H1 (cell line): ENCODE measurements at regions not wholly inside any gene's neighbourhood (a gene's known extent, or its start where the extent isn't known, plus 50 kb on each side); places are given as distances from the start of the nearest gene placed in this dataset.

Experiments used
- BACH1 ChIP-seq: IDR thresholded peaks from 2 replicates; pipeline ENCODE4 v1.6.1; 2012; ENCODE audit warnings: low read length, improper control_type of control experiment
- BRCA1 ChIP-seq: IDR thresholded peaks from 2 replicates; pipeline ENCODE4 v1.6.1; 2012; ENCODE audit warnings: low read depth, low read length, improper control_type of control experiment
- EZH2 ChIP-seq: fragments of 200-600 bp; sonication (generic); IDR thresholded peaks from 2 replicates; pipeline ENCODE4 v1.7.1; 2012; ENCODE audit warnings: low read depth, mild to moderate bottlenecking, moderate library complexity, low read length, inconsistent platforms; ENCODE audit not compliant: severe bottlenecking
- MAFK ChIP-seq: IDR thresholded peaks from 2 replicates; pipeline ENCODE4 v1.6.1; 2012; ENCODE audit warnings: low read depth, mild to moderate bottlenecking, improper control_type of control experiment, low read length
- POLR2A ChIP-seq, 2 experiments: IDR thresholded peaks; 1 replicate in 1 of 2; 2 replicates in 1 of 2; pipeline ENCODE4 v1.6.1; 2011; ENCODE audit warnings: low read depth in 2 of 2, low read length in 2 of 2, mild to moderate bottlenecking in 2 of 2; ENCODE audit errors: control extremely low read depth in 1 of 2
- SP1 ChIP-seq: IDR thresholded peaks from 2 replicates; pipeline ENCODE4 v1.6.1; 2011; ENCODE audit warnings: low read depth, low read length
- SUZ12 ChIP-seq: fragments of 200-600 bp; sonication (generic); IDR thresholded peaks from 2 replicates; pipeline ENCODE4 v1.6.1; 2012; ENCODE audit warnings: mild to moderate bottlenecking, inconsistent platforms, low read length, moderate library complexity, mixed read lengths
- TAF1 ChIP-seq: IDR thresholded peaks from 2 replicates; pipeline ENCODE4 v1.6.1; 2011; ENCODE audit warnings: mild to moderate bottlenecking, low read depth, low read length
- TEAD4 ChIP-seq: IDR thresholded peaks from 2 replicates; pipeline ENCODE4 v1.6.1; 2012; ENCODE audit warnings: low read depth, low read length, inconsistent platforms, mixed read lengths
- TF ChIP-seq, protein P1 (sequence below), 3 experiments: IDR thresholded peaks; 1 replicate in 2 of 3; 2 replicates in 1 of 3; pipeline versions ENCODE4 v1.5.1 to v1.6.1; 2011; ENCODE audit warnings: low read length in 3 of 3, mild to moderate bottlenecking in 3 of 3, inconsistent platforms in 2 of 3, low read depth in 1 of 3, moderate library complexity in 1 of 3; ENCODE audit not compliant: insufficient read depth in 1 of 3; ENCODE audit errors: control extremely low read depth in 1 of 3

GRCh38 chr11:26043665-26044064, 288.3 kb upstream of the ANO3 start:
- TF ChIP-seq, protein P1, sequence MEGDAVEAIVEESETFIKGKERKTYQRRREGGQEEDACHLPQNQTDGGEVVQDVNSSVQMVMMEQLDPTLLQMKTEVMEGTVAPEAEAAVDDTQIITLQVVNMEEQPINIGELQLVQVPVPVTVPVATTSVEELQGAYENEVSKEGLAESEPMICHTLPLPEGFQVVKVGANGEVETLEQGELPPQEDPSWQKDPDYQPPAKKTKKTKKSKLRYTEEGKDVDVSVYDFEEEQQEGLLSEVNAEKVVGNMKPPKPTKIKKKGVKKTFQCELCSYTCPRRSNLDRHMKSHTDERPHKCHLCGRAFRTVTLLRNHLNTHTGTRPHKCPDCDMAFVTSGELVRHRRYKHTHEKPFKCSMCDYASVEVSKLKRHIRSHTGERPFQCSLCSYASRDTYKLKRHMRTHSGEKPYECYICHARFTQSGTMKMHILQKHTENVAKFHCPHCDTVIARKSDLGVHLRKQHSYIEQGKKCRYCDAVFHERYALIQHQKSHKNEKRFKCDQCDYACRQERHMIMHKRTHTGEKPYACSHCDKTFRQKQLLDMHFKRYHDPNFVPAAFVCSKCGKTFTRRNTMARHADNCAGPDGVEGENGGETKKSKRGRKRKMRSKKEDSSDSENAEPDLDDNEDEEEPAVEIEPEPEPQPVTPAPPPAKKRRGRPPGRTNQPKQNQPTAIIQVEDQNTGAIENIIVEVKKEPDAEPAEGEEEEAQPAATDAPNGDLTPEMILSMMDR (IDR thresholded peaks at IDR 0.05; ENCODE audit: control extremely low read depth in 1 of 3, insufficient read depth in 1 of 3, low read depth in 1 of 3, low read length in 3 of 3): no peak
- TF ChIP-seq TAF1 (no peak), EZH2 (no peak), BRCA1 (no peak), SP1 (no peak), SUZ12 (no peak), MAFK (no peak), POLR2A (IDR thresholded peaks at IDR 0.05; ENCODE audit: control extremely low read depth in 1 of 2, low read depth in 2 of 2, low read length in 2 of 2) (no peak), BACH1 (no peak), TEAD4 (no peak)
